Uterus (tissue), 3 donors: ENCODE measurements at regions not wholly inside any gene's neighbourhood (a gene's known extent, or its start where the extent isn't known, plus 50 kb on each side); places are given as distances from the start of the nearest gene placed in this dataset.

Experiments
- DNase-seq, 2 donors: peaks; one replicate each; pipeline ENCODE4 v3.0.0-alpha.2; 2019 to 2020
- H3K27ac ChIP-seq, 2 donors: fragments of 200-600 bp; sonication (generic); 1 replicate in 1 of 2; 2 replicates in 1 of 2; pipeline ENCODE4 v1.5.1; 2016 to 2018
- H3K27me3 ChIP-seq, 2 donors: fragments of 200-600 bp; sonication (generic); one replicate each; pipeline ENCODE4 v1.5.1; 2018 to 2019; ENCODE audit warnings: control low read depth in 1 of 2
- H3K36me3 ChIP-seq, 2 donors: fragments of 200-600 bp; sonication (generic); one replicate each; pipeline ENCODE4 v1.5.1; 2019; ENCODE audit warnings: control low read depth in 1 of 2
- H3K4me1 ChIP-seq, 2 donors: fragments of 200-600 bp; sonication (generic); one replicate each; pipeline ENCODE4 v1.5.1; 2018 to 2019; ENCODE audit warnings: control low read depth in 1 of 2
- H3K4me3 ChIP-seq, 2 donors: fragments of 200-600 bp; sonication (generic); 1 replicate in 1 of 2; 2 replicates in 1 of 2; pipeline ENCODE4 v1.5.1; 2018 to 2019; ENCODE audit warnings: mild to moderate bottlenecking in 1 of 2
- H3K9me3 ChIP-seq, 2 donors: fragments of 200-600 bp; sonication (generic); one replicate each; pipeline ENCODE4 v1.5.1; 2019; ENCODE audit warnings: control low read depth in 1 of 2
- CTCF ChIP-seq, 4 experiments: fragments of 200-600 bp in 2 of 4; fragments of 450-650 bp in 2 of 4; sonication (generic) in 2 of 4; IDR thresholded peaks; one replicate each; pipeline ENCODE4 v1.5.1; 2016 to 2019; ENCODE audit warnings: antibody characterized with exemption in 4 of 4, mild to moderate bottlenecking in 2 of 4, moderate library complexity in 1 of 4
- POLR2A ChIP-seq, 2 donors: fragments of 450-650 bp; IDR thresholded peaks; one replicate each; pipeline ENCODE4 v1.6.1; 2016; ENCODE audit warnings: antibody characterized with exemption in 2 of 2, mild to moderate bottlenecking in 1 of 2, moderate library complexity in 1 of 2
- intact Hi-C: fragments of 100-400 bp; cut with DNase I; formaldehyde crosslinking; loops from one replicate; pipeline ENCODE4 v1.15.1; 2023; ENCODE audit warnings: low total_unique reads
- donor health status: DM: yes; HTN: yes; CAD: no.

DNA sequence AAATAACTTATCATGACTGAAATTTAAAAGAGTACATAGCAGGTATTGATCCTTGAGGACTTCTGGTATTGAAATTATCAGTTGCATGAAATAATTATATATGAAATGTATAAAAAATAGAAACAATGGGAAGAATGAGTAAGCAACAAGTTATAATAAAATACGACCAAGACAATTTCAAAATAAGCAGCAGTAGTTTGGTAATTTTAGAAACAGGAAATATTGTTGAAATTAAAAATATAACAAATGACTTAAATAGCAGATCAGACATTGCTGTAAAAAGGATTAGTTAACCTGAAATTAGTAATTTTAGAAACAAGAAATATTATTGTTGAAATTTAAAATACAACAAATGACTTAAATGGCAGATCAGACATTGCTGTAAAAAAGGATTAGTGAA is 152.3 kb downstream of the BTC start:
- Histone ChIP-seq H3K27me3 (no peaks in the 10 kb centered on the region), H3K36me3 (no peaks in the 10 kb centered on the region), H3K9me3 (no peaks in the 10 kb centered on the region), H3K4me1 (no peaks in the 10 kb centered on the region), H3K4me3 (no peak overlapping the region), H3K27ac (no peak overlapping the region)
- DNase-seq, result no peak
- no peak for TF ChIP-seq CTCF (IDR thresholded peaks at IDR 0.05)
- intact Hi-C loops, result no loop called here

- no peak for TF ChIP-seq CTCF (IDR thresholded peaks at IDR 0.05)
- no peak for TF ChIP-seq POLR2A (IDR thresholded peaks at IDR 0.05)
- Histone ChIP-seq H3K9me3 (no peaks in the 10 kb centered on the region), H3K36me3 (no peaks in the 10 kb centered on the region), H3K4me3 (no peak overlapping the region), H3K4me1 (no peaks in the 10 kb centered on the region), H3K27ac (no peak overlapping the region), H3K27me3 (no peaks in the 10 kb centered on the region)
- intact Hi-C loops, result no loop called here
- DNase-seq, result no peak
These were observed 145.1 kb downstream of the BTC start for GRCh38 chr4:74649193-74649592.

DNA sequence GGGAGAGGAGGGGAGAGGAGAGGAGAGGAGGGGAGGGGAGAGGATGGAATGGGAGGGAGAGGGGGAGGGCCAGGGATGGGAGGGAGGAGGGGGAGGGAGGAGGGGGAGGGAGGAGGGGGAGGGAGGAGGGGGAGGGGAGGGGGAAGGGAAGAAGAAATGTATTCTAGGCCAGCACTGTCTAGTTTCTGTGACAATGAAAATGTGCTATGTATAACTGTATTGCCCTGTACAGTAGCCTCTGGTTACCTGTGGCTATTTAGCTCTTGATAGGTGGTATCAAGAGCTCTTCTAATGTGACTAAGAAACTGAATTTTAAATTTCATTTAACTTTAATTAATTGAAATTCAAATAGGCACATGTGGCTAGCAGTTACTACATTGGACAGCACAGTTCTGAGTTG is 143.1 kb downstream of the BTC start:
- no peaks in the 10 kb centered on the region for H3K4me1 ChIP-seq
- no peak for DNase-seq
- intact Hi-C loops, result no loop called here
- H3K27ac ChIP-seq, result no peak overlapping the region
- TF ChIP-seq POLR2A (IDR thresholded peaks at IDR 0.05) (no peak), CTCF (IDR thresholded peaks at IDR 0.05) (no peak)
- no peak overlapping the region for H3K4me3 ChIP-seq
- no peaks in the 10 kb centered on the region for H3K27me3 ChIP-seq
- no peaks in the 10 kb centered on the region for H3K36me3 ChIP-seq
- H3K9me3 ChIP-seq, result no peaks in the 10 kb centered on the region

GRCh38 chr4:74653331-74654229 is 140.7 kb downstream of the BTC start:
- intact Hi-C loops, result no loop called here
- Histone ChIP-seq H3K4me3 (no peak overlapping the region), H3K27me3 (no peaks in the 10 kb centered on the region)

More at GRCh38 chr4:74653331-74654229, 140.7 kb downstream of the BTC start:
- TF ChIP-seq CTCF (IDR thresholded peaks at IDR 0.05) (no peak), POLR2A (IDR thresholded peaks at IDR 0.05) (no peak)
- no peak for DNase-seq
- H3K27ac ChIP-seq, result no peak overlapping the region
- H3K4me1 ChIP-seq, result no peaks in the 10 kb centered on the region
- H3K9me3 ChIP-seq, result no peaks in the 10 kb centered on the region
- no peaks in the 10 kb centered on the region for H3K36me3 ChIP-seq
